ENCODE measurements at regions not wholly inside any gene's neighbourhood (a gene's known extent, or its start where the extent isn't known, plus 50 kb on each side); places are given as distances from the start of the nearest gene placed in this dataset.

- Histone ChIP-seq H3K9ac (ENCODE audit: low read length) (no peak overlapping the region), H3K4me1 (ENCODE audit: control insufficient read depth, insufficient read depth, low read length) (peaks cover 7% of the 10 kb centered on the region), H3K27me3 (replicated peaks; ENCODE audit: control insufficient read depth, insufficient read depth, low read length) (no peaks in the 10 kb centered on the region), H3K36me3 (ENCODE audit: control insufficient read depth, insufficient read depth, low read length, severe bottlenecking) (no peaks in the 10 kb centered on the region), H3K4me3 (ENCODE audit: low read length) (no peak overlapping the region), H3K9me3 (ENCODE audit: control insufficient read depth, low read length) (no peaks in the 10 kb centered on the region)
- no peak for DNase-seq (ENCODE audit: low read depth)
These were observed 126.0 kb upstream of the INHBA start for GRCh38 chr7:41828911-41829310.

GRCh38 chr7:41826641-41827040, 123.8 kb upstream of the INHBA start:
- Histone ChIP-seq H3K36me3 (ENCODE audit: control insufficient read depth, insufficient read depth, low read length, severe bottlenecking) (no peaks in the 10 kb centered on the region), H3K4me1 (ENCODE audit: control insufficient read depth, insufficient read depth, low read length) (peaks cover 4% of the 10 kb centered on the region), H3K9me3 (ENCODE audit: control insufficient read depth, low read length) (no peaks in the 10 kb centered on the region), H3K9ac (ENCODE audit: low read length) (no peak overlapping the region), H3K4me3 (ENCODE audit: low read length) (no peak overlapping the region), H3K27me3 (replicated peaks; ENCODE audit: control insufficient read depth, insufficient read depth, low read length) (no peaks in the 10 kb centered on the region)
- DNase-seq (ENCODE audit: low read depth) = no peak

- H3K36me3 ChIP-seq (ENCODE audit: control insufficient read depth, insufficient read depth, low read length, severe bottlenecking) = no peaks in the 10 kb centered on the region
- H3K27me3 ChIP-seq (replicated peaks; ENCODE audit: control insufficient read depth, insufficient read depth, low read length) = no peaks in the 10 kb centered on the region
- no peak overlapping the region for H3K9ac ChIP-seq (ENCODE audit: low read length)
- H3K4me3 ChIP-seq (ENCODE audit: low read length) = no peak overlapping the region
- peaks cover 4% of the 10 kb centered on the region for H3K4me1 ChIP-seq (ENCODE audit: control insufficient read depth, insufficient read depth, low read length)
- H3K9me3 ChIP-seq (ENCODE audit: control insufficient read depth, low read length) = no peaks in the 10 kb centered on the region
- DNase-seq (ENCODE audit: low read depth) = peak; percentile 13
These were observed 123.1 kb upstream of the INHBA start for GRCh38 chr7:41825927-41826480.

GRCh38 chr7:41824284-41824683, 121.4 kb upstream of the INHBA start:
- no peak overlapping the region for H3K9ac ChIP-seq (ENCODE audit: low read length)
- no peaks in the 10 kb centered on the region for H3K27me3 ChIP-seq (replicated peaks; ENCODE audit: control insufficient read depth, insufficient read depth, low read length)
- no peak overlapping the region for H3K4me3 ChIP-seq (ENCODE audit: low read length)
- peaks cover 4% of the 10 kb centered on the region for H3K4me1 ChIP-seq (ENCODE audit: control insufficient read depth, insufficient read depth, low read length)
- peak; percentile 7 for DNase-seq (ENCODE audit: low read depth)
- no peaks in the 10 kb centered on the region for H3K36me3 ChIP-seq (ENCODE audit: control insufficient read depth, insufficient read depth, low read length, severe bottlenecking)
- peaks cover 11% of the 10 kb centered on the region for H3K9me3 ChIP-seq (ENCODE audit: control insufficient read depth, low read length)

GRCh38 chr7:41822259-41822817, 119.4 kb upstream of the INHBA start:
- DNase-seq (ENCODE audit: low read depth) = no peak
- Histone ChIP-seq H3K4me1 (ENCODE audit: control insufficient read depth, insufficient read depth, low read length) (peaks cover 4% of the 10 kb centered on the region), H3K9ac (ENCODE audit: low read length) (no peak overlapping the region), H3K36me3 (ENCODE audit: control insufficient read depth, insufficient read depth, low read length, severe bottlenecking) (no peaks in the 10 kb centered on the region), H3K27me3 (replicated peaks; ENCODE audit: control insufficient read depth, insufficient read depth, low read length) (no peaks in the 10 kb centered on the region), H3K9me3 (ENCODE audit: control insufficient read depth, low read length) (peaks cover 16% of the 10 kb centered on the region), H3K4me3 (ENCODE audit: low read length) (no peak overlapping the region)

- H3K4me1 ChIP-seq (ENCODE audit: control insufficient read depth, insufficient read depth, low read length) = peaks cover 4% of the 10 kb centered on the region
- no peak for DNase-seq (ENCODE audit: low read depth)
- peaks cover 16% of the 10 kb centered on the region for H3K9me3 ChIP-seq (ENCODE audit: control insufficient read depth, low read length)
- H3K9ac ChIP-seq (ENCODE audit: low read length) = no peak overlapping the region
- no peaks in the 10 kb centered on the region for H3K36me3 ChIP-seq (ENCODE audit: control insufficient read depth, insufficient read depth, low read length, severe bottlenecking)
- no peaks in the 10 kb centered on the region for H3K27me3 ChIP-seq (replicated peaks; ENCODE audit: control insufficient read depth, insufficient read depth, low read length)
- H3K4me3 ChIP-seq (ENCODE audit: low read length) = no peak overlapping the region
These were observed 118.8 kb upstream of the INHBA start for GRCh38 chr7:41821521-41822213.

GRCh38 chr7:41820111-41820671, 117.3 kb upstream of the INHBA start:
- no peak for DNase-seq (ENCODE audit: low read depth)
- Histone ChIP-seq H3K9me3 (ENCODE audit: control insufficient read depth, low read length) (peaks cover 16% of the 10 kb centered on the region), H3K4me3 (ENCODE audit: low read length) (no peak overlapping the region), H3K9ac (ENCODE audit: low read length) (no peak overlapping the region), H3K27me3 (replicated peaks; ENCODE audit: control insufficient read depth, insufficient read depth, low read length) (no peaks in the 10 kb centered on the region), H3K36me3 (ENCODE audit: control insufficient read depth, insufficient read depth, low read length, severe bottlenecking) (no peaks in the 10 kb centered on the region), H3K4me1 (ENCODE audit: control insufficient read depth, insufficient read depth, low read length) (no peaks in the 10 kb centered on the region)

GRCh38 chr7:41819645-41820044, 116.8 kb upstream of the INHBA start:
- Histone ChIP-seq H3K4me3 (ENCODE audit: low read length) (no peak overlapping the region), H3K4me1 (ENCODE audit: control insufficient read depth, insufficient read depth, low read length) (no peaks in the 10 kb centered on the region), H3K36me3 (ENCODE audit: control insufficient read depth, insufficient read depth, low read length, severe bottlenecking) (no peaks in the 10 kb centered on the region), H3K9ac (ENCODE audit: low read length) (no peak overlapping the region), H3K27me3 (replicated peaks; ENCODE audit: control insufficient read depth, insufficient read depth, low read length) (no peaks in the 10 kb centered on the region), H3K9me3 (ENCODE audit: control insufficient read depth, low read length) (peaks cover 16% of the 10 kb centered on the region)
- DNase-seq (ENCODE audit: low read depth) = no peak

- no peak overlapping the region for H3K4me3 ChIP-seq (ENCODE audit: low read length)
- no peak overlapping the region for H3K9ac ChIP-seq (ENCODE audit: low read length)
- no peaks in the 10 kb centered on the region for H3K27me3 ChIP-seq (replicated peaks; ENCODE audit: control insufficient read depth, insufficient read depth, low read length)
- H3K9me3 ChIP-seq (ENCODE audit: control insufficient read depth, low read length) = peaks cover 16% of the 10 kb centered on the region
- DNase-seq (ENCODE audit: low read depth) = no peak
- H3K36me3 ChIP-seq (ENCODE audit: control insufficient read depth, insufficient read depth, low read length, severe bottlenecking) = no peaks in the 10 kb centered on the region
- H3K4me1 ChIP-seq (ENCODE audit: control insufficient read depth, insufficient read depth, low read length) = no peaks in the 10 kb centered on the region
These were observed 116.0 kb upstream of the INHBA start for GRCh38 chr7:41818765-41819398.

GRCh38 chr7:41817386-41817785, 114.5 kb upstream of the INHBA start:
- H3K27me3 ChIP-seq (replicated peaks; ENCODE audit: control insufficient read depth, insufficient read depth, low read length) = no peaks in the 10 kb centered on the region
- no peaks in the 10 kb centered on the region for H3K4me1 ChIP-seq (ENCODE audit: control insufficient read depth, insufficient read depth, low read length)
- H3K4me3 ChIP-seq (ENCODE audit: low read length) = no peak overlapping the region
- H3K9me3 ChIP-seq (ENCODE audit: control insufficient read depth, low read length) = peaks cover 16% of the 10 kb centered on the region
- no peak overlapping the region for H3K9ac ChIP-seq (ENCODE audit: low read length)
- peak; percentile 14 for DNase-seq (ENCODE audit: low read depth)
- no peaks in the 10 kb centered on the region for H3K36me3 ChIP-seq (ENCODE audit: control insufficient read depth, insufficient read depth, low read length, severe bottlenecking)

GRCh38 chr7:41816111-41816510, 113.2 kb upstream of the INHBA start:
- DNase-seq (ENCODE audit: low read depth) = no peak
- Histone ChIP-seq H3K4me3 (ENCODE audit: low read length) (no peak overlapping the region), H3K4me1 (ENCODE audit: control insufficient read depth, insufficient read depth, low read length) (no peaks in the 10 kb centered on the region)

More at GRCh38 chr7:41816111-41816510, 113.2 kb upstream of the INHBA start:
- no peaks in the 10 kb centered on the region for H3K36me3 ChIP-seq (ENCODE audit: control insufficient read depth, insufficient read depth, low read length, severe bottlenecking)
- no peak overlapping the region for H3K9ac ChIP-seq (ENCODE audit: low read length)
- peaks cover 16% of the 10 kb centered on the region for H3K9me3 ChIP-seq (ENCODE audit: control insufficient read depth, low read length)
- H3K27me3 ChIP-seq (replicated peaks; ENCODE audit: control insufficient read depth, insufficient read depth, low read length) = no peaks in the 10 kb centered on the region

Measured in adipocyte (in vitro differentiated cells).